A549 (cell line): ENCODE measurements at regions not wholly inside any gene's neighbourhood (a gene's known extent, or its start where the extent isn't known, plus 50 kb on each side); places are given as distances from the start of the nearest gene placed in this dataset.

Experiments used
- KDM5A ChIP-seq: fragments of 200-600 bp; sonication (generic); IDR thresholded peaks from 2 replicates; pipeline ENCODE4 v1.6.1; 2016; ENCODE audit warnings: antibody characterized with exemption, mild to moderate bottlenecking
- NR3C1 ChIP-seq: fragments of >200 bp; sonication (Bioruptor Twin); formaldehyde crosslinking; IDR thresholded peaks from 3 replicates; pipeline ENCODE4 v1.6.1; 2017
- POLR2A ChIP-seq: IDR thresholded peaks from 2 replicates; pipeline ENCODE4 v1.6.1; 2012; ENCODE audit warnings: mild to moderate bottlenecking, low read length
- POLR2AphosphoS2 ChIP-seq: conservative IDR thresholded peaks from 2 replicates; pipeline ENCODE4 v1.6.1; 2012; ENCODE audit warnings: low read length, improper control_type of control experiment, inconsistent platforms
- TF ChIP-seq, protein P1 (sequence below): fragments of 450-650 bp; IDR thresholded peaks from 2 replicates; pipeline ENCODE4 v1.6.1; 2014; ENCODE audit warnings: antibody characterized with exemption
- TF ChIP-seq, protein P2 (sequence below): fragments of >200 bp; sonication (Bioruptor Twin); formaldehyde crosslinking; IDR thresholded peaks from 3 replicates; pipeline ENCODE4 v1.5.1; 2016
- TF ChIP-seq, protein P3 (sequence below): fragments of 200-600 bp; sonication (generic); IDR thresholded peaks from 2 replicates; pipeline ENCODE4 v1.6.1; 2016; ENCODE audit warnings: antibody characterized with exemption, mild to moderate bottlenecking, moderate library complexity

DNA sequence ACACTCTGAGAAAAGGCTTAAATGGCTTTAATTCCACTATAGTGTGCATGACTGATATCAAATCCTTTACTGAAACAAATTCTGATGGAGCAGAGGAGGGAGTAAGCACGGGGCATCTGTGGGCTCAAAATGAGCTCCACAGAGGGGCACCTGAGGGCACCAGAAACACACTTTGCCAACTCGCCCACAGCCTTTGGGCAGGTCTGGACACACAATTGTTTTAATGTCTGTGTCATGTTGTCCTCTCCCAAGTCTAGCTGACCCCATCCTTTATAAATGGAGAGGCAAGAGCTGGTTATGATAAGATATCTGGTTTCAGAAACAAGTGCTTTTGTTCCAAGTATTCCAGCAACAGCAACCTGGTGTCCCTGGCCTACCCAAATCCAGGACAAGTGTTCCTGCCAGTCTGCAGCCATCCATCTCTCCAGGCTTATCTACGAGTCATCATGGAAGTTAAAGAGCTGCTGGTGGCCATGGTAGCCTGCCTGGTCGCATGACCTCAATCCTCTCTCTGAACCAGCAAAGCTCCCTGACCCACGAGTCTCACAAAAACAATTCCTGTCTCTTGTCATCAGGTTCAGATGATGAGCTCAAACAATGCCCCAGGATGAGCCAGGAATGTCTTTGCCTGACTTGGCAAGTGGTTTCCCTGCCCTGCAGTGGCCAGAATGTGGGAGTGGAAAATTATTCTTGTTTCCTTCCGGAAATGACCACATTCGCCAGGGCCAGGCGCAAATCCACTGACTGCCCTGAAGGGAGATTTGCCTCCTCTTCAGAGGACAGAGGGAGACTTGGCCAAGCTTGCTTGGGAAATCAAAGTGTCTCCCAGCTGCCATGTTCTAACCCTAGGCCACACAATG lies 64.4 kb upstream of the TPM1 start:
- no peak for TF ChIP-seq POLR2A
- TF ChIP-seq POLR2AphosphoS2: no peak
- TF ChIP-seq, protein P1, sequence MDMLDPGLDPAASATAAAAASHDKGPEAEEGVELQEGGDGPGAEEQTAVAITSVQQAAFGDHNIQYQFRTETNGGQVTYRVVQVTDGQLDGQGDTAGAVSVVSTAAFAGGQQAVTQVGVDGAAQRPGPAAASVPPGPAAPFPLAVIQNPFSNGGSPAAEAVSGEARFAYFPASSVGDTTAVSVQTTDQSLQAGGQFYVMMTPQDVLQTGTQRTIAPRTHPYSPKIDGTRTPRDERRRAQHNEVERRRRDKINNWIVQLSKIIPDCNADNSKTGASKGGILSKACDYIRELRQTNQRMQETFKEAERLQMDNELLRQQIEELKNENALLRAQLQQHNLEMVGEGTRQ: no peak
- TF ChIP-seq, protein P2, sequence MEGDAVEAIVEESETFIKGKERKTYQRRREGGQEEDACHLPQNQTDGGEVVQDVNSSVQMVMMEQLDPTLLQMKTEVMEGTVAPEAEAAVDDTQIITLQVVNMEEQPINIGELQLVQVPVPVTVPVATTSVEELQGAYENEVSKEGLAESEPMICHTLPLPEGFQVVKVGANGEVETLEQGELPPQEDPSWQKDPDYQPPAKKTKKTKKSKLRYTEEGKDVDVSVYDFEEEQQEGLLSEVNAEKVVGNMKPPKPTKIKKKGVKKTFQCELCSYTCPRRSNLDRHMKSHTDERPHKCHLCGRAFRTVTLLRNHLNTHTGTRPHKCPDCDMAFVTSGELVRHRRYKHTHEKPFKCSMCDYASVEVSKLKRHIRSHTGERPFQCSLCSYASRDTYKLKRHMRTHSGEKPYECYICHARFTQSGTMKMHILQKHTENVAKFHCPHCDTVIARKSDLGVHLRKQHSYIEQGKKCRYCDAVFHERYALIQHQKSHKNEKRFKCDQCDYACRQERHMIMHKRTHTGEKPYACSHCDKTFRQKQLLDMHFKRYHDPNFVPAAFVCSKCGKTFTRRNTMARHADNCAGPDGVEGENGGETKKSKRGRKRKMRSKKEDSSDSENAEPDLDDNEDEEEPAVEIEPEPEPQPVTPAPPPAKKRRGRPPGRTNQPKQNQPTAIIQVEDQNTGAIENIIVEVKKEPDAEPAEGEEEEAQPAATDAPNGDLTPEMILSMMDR: no peak
- no peak for TF ChIP-seq NR3C1
- TF ChIP-seq, protein P3, sequence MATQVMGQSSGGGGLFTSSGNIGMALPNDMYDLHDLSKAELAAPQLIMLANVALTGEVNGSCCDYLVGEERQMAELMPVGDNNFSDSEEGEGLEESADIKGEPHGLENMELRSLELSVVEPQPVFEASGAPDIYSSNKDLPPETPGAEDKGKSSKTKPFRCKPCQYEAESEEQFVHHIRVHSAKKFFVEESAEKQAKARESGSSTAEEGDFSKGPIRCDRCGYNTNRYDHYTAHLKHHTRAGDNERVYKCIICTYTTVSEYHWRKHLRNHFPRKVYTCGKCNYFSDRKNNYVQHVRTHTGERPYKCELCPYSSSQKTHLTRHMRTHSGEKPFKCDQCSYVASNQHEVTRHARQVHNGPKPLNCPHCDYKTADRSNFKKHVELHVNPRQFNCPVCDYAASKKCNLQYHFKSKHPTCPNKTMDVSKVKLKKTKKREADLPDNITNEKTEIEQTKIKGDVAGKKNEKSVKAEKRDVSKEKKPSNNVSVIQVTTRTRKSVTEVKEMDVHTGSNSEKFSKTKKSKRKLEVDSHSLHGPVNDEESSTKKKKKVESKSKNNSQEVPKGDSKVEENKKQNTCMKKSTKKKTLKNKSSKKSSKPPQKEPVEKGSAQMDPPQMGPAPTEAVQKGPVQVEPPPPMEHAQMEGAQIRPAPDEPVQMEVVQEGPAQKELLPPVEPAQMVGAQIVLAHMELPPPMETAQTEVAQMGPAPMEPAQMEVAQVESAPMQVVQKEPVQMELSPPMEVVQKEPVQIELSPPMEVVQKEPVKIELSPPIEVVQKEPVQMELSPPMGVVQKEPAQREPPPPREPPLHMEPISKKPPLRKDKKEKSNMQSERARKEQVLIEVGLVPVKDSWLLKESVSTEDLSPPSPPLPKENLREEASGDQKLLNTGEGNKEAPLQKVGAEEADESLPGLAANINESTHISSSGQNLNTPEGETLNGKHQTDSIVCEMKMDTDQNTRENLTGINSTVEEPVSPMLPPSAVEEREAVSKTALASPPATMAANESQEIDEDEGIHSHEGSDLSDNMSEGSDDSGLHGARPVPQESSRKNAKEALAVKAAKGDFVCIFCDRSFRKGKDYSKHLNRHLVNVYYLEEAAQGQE: no peak
- no peak for TF ChIP-seq KDM5A
